ENCODE measurements at regions not wholly inside any gene's neighbourhood (a gene's known extent, or its start where the extent isn't known, plus 50 kb on each side); places are given as distances from the start of the nearest gene placed in this dataset.

- TF ChIP-seq CTCF (optimal IDR thresholded peaks at IDR 0.05 in 1 of 3, IDR thresholded peaks at IDR 0.05 in 1 of 3, conservative IDR thresholded peaks at IDR 0.05 in 1 of 3; ENCODE audit: extremely low read depth in 1 of 3, insufficient read depth in 2 of 3, low read length in 3 of 3) (no peak), EZH2 (IDR thresholded peaks at IDR 0.05; ENCODE audit: low read length) (no peak)
These were observed 140.4 kb upstream of the MAX start for GRCh38 chr14:65242732-65243134.

Measured in keratinocyte (primary cell).